ENCODE measurements at regions not wholly inside any gene's neighbourhood (a gene's known extent, or its start where the extent isn't known, plus 50 kb on each side); places are given as distances from the start of the nearest gene placed in this dataset.

DNA sequence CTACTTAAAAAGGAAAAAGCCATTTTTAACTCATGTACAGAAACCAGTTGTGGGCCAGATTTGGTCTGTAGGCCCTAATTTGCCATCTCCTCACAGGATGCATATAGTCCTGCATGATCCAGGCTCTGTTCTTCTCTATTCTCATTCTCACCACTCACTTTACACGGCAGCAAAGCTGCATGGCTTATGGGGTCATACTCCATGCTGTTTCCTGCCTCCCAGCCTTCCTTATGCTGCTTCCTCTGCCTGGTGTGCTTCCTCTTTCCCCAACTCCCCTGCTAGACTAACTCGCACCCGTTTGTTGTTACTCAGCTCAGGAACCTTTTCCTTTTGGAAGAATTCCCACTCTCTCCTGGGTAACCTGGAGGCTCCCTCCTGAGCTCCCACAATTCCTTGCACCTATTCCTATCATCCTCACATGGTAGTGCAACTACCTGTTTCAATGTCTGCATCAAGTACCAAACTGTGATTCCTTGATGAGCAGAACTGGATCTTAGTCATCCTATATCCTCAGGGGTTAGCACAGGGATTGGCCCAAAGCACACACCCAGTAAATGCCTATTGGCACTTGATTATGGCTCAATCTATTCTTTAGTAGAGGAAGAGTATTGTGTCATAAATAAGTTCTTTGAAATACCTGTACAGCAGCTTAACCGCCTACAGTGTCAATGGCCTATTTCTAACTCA, 172.1 kb upstream of the MITF start:
- DNase-seq, result no peak

DNA sequence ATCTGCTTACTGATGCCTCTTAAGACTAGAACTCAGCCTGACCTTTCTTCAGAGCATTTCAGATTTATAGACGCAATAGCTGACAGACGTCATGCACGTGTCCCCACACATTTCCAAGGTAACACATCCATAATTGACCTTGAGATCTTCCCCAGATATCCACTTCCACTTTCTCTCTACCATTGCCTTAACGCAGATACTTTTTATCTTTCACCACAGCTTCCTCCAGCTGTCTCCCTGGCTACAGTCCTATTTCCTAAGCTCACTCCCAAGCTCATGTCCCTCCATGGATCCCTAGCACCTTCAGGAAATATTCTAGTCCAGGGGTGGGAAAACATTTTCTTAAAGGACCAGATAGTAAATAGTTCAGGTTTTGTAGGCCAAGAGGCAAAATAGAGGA, 173.0 kb upstream of the MITF start:
- DNase-seq, result no peak

DNA sequence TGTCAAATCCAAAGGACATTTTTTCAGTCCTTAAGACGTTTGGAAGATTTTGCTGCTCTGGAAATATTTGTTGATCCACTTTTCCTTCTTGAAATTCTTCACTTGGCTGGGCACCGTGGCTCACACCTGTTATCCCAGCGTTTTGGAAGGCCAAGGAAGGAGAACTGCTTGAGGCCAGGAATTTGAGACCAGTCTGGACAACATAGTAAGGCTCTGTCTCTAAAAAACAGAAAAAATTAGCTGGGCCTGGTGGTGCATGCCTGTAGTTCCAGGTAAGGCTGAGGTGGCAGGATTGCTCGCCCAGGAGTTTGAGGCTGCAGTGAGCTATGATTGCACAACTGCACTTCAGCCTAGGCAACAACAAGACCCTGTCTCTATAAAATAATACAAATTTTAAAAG, 173.9 kb upstream of the MITF start:
- no peak for DNase-seq

DNA sequence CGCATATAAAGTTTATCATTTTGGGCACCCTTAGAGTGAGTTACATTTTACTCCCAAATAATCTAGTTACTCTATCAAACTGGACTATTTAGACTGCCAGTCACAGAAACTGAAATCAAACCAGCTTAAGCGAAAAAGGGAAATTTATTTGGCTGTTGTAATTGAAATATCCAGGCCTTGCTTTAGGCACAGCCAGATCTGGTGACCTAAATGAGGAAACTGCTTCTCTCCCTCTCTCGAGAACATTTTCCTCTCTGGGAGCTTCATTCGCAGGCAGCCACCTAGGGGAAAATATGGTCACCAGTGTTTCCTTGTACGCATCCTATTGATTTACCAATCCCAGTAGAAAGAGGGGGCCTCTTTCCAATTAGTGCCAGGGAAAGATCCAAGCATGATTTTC, 175.3 kb upstream of the MITF start:
- no peak for DNase-seq

DNA sequence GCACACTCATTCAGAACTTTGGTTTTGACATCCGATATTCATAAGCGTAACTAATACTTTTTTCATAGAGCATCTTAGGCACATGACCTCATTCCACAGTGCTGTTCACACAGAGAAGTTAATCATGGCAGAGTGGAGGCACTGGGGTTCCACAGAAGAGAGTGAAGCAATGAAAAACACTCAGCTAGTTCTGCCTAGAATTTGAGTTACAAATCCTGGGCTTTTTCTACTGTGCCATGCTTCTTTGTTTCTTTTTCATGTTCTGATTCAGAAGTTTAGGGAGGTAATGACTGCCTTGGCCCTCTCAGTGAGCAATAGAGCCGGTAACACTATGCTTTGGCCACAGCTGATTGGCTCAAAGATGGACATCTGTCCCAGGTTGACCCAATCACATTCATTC, 176.1 kb upstream of the MITF start:
- DNase-seq, result no peak

DNA sequence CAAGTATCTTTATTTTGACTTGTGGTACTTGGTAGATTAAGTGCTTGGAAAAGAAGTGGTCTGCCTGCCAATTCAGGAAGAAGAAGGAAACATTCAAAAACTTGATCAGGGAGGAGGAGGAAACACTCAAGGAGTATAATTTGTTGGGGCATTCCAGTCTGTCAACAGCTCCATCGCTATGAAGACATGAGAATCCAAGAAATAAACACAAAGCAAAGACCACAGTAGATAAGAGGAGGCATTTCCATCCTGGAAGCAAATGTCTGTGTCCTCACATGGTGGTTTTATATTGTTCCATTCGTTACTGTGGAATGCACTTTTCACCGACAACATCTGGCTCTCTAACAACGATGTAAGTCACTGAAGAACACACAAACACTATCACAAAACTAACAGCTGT, 176.1 kb upstream of the FRMD4B start:
- no peak for DNase-seq

DNA sequence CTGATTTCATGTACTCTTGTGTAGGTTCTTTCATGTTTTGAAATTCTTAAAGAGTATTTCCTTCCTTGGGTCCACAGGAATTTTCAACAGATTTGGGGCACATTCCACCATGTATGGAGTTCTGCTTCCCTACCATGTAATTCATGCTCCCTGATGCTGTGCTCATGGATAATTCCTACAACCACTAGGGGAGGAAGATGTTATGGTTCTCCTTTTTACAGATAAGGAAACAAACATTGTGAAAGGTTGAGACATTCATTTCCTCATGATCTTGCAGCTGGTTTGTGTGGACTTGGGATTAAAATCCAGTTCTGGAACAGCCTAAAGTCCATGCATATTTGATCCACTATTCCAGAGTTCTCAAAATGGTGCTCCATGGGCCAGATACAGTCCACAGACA, 174.9 kb upstream of the FRMD4B start:
- no peak for DNase-seq

DNA sequence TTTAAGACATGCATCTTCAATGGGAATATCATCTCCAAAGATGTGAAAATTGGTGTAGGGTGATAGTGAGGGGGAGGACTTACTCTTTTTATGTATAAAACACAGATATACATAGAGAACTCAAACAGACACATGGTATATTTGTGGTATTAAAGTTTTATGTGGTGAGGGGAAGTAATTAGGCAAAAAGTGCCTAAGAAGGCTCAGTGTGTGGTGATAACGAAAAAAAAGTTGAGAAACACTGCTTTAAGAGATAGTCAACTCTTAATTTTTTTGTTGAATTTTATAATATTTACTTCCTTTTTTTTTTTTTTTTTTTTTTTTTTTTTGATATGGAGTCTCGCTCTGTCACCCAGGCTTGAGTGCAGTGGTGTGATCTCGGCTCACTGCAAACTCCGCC, 174.2 kb upstream of the FRMD4B start:
- no peak for DNase-seq

DNA sequence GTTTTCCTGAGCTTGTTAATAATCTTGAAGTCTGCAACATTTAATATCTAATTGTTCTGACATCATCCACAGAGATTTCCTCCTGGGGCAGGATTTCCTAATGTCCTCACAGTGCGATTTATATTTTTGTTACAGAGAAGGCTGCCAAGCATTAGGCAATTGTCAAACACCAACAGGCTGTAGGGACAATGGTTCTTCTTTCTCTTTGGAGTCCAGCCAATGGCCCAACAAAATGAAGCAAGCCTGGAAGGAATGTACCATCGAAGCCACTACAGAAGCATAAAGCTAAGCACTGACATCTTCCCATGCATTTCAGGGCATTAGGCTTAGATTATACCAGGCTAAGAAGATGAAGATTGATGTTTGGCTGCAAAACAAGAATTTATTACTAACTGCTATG, 173.0 kb upstream of the FRMD4B start:
- no peak for DNase-seq

DNA sequence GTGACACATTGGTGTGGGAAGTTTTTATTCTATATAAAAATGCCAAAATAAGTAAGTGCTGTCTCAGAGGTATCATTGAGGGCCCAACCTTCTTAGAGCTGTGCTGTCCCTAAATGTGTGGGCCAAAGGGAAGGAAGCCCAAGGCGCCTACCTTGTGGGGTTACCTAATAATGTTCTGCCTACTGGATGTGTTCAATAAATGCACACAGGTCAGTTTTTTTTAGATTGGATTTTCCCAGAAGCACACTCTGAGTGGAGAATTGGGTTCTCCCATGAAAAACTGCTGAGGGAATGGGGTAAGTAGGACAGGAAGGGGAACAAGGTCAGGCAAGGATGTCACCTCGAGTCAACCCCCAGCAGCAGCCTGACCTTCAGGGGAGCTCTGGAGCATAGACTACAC, 168.7 kb upstream of the FRMD4B start:
- DNase-seq, result no peak

DNA sequence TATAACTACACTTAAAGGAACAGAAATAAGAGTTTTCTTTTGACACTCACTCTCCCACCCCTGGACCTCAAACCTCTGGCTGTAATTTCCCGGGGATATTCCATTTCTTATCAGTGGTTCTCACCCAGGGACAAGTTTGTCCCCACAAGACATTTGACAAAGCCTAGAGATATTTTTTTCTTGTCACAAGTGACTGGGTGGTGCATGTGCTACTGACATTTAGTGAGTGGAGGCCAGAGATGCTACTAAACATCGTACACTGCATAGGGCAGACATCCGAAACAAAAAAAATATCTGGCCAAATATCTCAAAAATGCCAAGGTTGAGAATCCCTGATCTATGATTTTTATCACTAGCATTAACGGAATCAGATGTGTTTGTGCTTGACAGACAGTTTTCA, 168.0 kb upstream of the FRMD4B start:
- no peak for DNase-seq

DNA sequence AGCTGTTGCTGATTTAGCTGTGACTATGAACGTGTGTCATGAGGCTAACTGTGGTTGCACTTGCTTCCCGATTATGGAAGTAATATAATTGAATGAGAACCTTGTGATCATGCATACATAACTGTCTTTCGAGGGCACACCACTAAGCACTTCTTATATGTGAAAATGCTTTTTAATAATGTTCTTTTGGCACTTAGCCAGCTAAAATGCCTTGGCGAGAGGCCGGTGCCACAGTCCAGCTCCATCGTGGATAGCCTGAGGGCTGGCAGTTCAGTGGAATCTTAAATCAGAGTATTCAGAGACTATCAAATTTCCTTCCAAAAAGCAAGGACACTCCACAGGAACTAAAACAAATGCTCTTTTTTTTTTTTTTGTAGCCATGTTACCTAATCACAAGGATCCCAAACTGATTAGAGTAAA, 161.6 kb upstream of the FRMD4B start:
- no peak for DNase-seq

DNA sequence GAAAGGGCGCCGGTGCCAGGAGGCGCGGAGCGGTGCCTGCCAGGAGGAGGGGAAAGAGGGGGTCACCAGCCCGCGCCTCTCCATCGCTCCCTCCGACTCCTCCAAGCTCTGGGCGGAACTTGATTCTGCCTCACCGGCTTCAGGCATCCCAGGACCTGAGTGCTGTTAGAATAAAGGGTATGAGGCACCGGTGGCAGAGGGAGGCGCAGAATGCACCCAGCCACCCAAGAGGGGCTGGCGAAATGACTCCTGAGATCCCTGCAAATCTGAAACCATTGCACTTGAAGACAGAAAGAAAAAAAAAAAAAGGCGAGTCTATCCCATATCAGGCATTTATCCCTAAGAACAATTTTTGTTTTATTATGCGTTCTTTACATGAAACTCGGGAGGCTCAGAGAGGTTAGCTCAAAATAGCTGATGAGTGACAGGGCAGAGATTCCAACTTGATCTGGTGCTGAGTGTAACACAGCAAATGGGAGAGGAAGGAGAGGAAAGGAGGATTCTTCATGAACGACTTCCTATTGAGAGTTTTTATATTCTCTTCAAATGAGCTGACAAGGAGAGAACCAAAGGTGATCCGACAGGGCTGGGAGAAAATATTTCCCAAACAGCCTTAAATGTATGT, 157.0 kb upstream of the FRMD4B start:
- DNase-seq, result no peak

DNA sequence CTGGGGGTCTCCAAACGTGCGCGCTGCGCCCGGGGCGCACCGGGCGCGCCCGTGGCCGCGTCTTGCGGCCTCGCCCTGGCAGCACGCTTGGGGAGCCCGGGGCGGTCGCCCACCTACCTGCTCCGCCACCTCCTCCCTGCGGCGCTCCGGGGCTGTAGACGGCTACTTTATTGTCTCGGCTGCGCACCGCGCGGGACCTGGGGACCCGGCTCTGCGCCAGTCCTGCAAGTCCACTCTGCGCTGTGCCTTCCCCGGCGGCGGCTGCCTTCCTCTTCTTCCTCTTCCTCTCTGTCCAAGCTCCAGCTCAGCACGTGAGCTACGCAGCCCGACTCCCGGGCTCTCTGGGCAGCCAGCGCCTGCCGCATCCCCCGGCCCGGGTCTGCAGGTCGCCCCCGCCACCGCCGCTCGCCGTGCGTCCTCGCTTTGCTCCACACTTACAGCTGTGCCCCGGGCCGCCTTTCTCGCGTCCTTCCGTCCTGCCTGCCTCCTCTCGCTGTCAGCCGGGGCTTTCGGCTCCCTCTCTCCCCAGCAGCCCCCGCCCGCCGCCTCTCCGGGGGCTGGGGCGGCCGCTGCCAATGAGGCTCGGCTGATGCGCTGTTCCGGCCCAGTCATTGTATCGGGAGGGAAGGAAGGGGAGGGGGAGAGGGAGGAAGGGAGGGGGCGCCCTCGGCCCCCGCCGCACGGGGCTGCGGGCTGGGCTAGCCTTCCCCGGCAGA, 156.4 kb upstream of the FRMD4B start:
- no peak for DNase-seq

DNA sequence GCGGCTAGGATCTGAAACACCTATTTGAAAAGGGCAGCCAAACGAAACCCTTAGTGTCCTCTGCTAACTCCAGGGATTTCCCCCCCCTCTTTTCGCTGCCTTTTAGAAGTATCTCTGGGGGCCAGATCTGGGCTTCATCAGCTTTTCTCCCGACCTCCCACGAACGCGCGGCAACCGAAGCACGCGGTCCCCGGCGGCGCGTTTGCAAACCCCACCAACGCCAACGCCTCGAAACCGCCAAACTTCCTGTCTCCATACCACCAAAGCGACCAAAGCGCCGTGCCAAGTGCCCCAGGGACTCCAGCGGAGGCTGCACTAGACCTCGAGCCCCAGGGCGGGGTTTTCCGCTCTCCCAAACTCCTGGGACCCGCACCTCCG, 155.8 kb upstream of the FRMD4B start:
- DNase-seq, result no peak

DNA sequence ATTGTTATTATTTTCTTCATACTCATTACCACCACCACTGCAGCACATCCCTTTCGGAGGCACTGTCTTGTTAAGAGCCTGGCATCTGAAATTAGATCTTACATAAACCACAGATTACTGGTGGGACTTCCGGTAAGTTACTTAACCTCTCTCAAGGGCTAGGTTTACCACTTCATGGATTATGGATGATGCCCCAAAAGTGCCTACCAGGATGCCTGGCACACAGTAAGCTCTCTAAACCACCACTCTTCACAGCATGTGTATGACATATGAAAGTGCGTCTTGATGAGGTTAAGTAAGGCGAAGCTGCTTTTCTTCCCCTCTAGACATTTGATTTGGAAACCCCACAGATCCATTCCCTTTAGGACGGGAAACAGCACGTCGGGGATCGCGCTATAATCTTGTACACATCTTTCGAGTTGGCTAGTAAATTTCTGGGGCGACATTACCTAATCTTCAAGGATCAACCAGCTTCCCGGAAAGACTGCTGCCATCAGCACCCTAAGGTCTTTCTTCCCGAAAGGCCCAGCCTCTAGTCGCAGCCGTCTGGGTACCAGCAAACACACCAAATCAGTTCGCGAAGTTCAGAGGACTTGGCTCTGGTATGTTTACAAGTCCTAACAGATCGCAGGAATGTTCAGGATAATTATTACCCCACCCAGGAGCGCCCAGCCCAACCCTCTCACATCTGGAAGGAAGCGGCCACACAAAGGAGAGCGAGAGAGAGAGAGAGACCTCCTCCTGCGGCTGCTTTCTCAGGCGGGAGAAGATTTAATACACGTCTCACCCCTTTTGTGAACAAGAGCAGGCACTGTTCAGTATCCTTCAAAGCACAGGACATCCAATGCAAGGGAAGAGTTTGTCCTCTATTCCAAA, 155.1 kb upstream of the FRMD4B start:
- DNase-seq, result no peak

DNA sequence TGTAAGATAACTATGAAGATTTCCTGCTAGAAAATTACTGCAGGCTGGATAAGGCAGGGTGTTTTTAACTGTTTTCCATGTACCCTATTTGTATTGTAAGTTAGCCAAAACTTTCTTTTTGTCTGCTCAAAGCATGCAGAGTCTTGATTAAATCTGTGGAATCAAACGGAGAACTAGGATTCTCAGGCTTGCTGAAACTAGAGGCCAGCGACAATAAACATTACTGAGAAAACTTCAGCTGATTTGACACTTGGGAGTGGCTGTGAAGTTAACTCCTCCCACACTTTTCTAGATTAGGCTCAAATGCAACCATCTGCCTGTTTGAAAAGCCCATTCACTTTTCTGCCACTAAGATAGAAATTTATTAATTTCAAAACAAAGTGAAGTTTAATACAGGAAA, 153.2 kb upstream of the FRMD4B start:
- no peak for DNase-seq

DNA sequence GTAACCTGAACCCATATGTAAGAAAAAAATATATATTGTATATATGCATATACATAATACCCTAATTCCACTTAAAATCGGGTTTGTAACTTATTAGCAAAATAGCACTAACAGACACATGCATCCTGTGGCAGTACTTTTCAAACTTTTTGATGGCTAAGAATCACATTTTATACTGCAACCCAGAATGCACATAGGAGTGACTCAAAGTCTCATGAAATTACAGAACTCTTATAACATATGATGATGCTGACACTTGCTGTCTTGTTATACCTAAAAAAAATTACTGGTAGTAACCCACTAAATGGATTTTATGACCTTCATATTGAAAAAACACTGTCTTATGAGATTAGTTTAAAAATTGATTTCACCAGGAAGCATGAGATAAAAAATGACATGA, 152.4 kb upstream of the FRMD4B start:
- DNase-seq, result no peak

DNA sequence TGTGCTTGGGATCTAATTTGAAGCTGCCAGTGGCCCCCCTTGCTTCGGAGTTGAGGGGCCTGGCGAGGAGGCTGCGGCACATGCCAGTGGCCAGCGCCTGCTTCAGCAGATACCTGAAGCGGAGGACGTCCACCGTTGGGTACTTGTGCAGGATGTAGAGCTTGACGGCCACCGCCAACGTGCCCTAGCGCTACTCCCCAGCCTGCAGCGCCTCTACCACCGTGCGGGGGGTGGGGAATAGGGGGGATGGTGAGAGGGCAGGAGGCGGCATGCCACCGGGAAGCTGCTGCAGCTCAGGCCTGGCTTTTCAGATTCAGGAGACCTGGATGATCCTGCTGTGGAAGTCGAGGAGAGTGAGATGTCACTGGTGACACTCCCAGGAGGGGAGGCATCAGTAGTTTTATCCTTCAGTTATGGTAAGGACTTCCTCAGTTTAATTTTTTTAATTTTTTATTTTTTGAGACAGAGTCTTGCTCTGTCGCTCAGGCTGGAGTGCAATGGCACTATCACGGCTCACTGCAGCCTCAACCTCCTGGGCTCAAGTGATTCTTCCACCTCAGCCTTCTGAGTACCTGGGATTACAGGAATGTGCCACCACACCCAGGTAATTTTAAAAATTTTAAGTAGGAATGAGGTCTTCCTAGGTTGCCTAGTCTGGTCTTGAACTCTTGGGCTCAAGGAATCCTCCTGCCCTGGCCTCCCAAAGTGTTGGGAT, 150.6 kb upstream of the FRMD4B start:
- DNase-seq, result no peak

DNA sequence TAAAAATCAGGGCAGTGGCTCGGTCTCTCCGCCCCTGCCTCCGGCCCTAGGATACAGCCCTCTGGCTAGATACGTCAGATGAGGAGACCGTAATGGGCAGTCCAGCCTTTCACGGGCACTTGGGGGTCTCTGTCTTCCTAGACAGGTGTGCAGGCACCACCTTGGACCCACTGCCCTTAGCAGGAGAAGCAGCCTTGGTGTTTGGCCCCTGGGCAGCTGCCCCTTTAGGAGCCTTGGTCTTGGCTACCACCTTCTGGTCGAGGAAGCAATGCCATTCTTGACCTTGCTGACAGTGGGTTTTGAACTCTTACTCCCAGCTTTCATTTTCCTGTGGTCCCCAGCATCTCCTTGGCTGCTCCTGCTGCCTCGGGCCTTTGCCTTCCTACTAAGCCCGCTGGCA, 149.7 kb upstream of the FRMD4B start:
- DNase-seq, result no peak

DNA sequence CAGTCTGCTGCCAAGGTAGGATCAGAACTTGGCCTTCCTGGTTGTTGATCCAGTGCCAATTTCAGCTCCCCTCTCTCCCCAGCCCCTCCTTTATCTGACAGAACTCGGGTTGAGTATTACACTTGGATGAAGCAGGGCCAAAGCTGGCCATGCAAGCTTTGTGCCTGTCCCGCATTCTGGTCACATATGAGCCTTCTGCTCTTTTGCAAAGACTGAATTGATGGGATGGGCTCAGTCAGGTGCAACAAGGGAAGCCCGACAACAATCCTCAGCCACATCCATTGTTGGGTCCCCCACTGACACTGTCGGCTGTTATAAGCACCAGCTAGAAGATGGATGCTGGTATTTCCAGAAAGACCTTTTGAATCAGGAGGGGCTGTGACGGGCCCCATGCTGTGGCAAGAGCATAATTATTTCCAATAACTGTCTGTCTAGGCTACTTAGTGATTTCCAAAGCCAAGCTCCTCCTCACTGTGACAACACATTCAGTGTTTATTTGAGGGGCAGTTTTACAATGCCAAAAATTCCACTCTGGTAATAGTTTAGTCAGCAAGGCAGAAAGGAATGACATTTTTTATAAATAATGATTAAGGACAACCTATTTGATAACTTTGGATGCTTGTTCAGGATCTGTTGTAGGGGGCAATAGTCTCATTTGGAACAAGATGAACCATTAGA, 146.8 kb upstream of the FRMD4B start:
- no peak for DNase-seq

Data from NCI-H146 (cell line).